Right atrium auricular region (tissue), 2 donors: ENCODE measurements at regions not wholly inside any gene's neighbourhood (a gene's known extent, or its start where the extent isn't known, plus 50 kb on each side); places are given as distances from the start of the nearest gene placed in this dataset.
"Not testable (repeated sequence)": the region's sequence is repeated elsewhere in the genome, so short reads cannot be mapped to it uniquely, and the experiment has no call there.

Experiments used
- DNase-seq: peaks from one replicate; pipeline ENCODE4 v3.0.0-alpha.2; 2019; ENCODE audit warnings: low spot score
- H3K27ac ChIP-seq, 2 donors: fragments of 200-600 bp; sonication (generic); 1 replicate in 1 of 2; 2 replicates in 1 of 2; pipeline ENCODE4 v1.5.1; 2016 to 2019
- H3K27me3 ChIP-seq, 2 donors: fragments of 200-600 bp; sonication (generic); one replicate each; pipeline versions ENCODE4 v1.5.1 to v1.6.0; 2017 to 2019
- H3K36me3 ChIP-seq: fragments of 200-600 bp; sonication (generic); one replicate; pipeline ENCODE4 v1.5.1; 2016
- H3K4me1 ChIP-seq, 2 donors: fragments of 200-600 bp; sonication (generic); one replicate each; pipeline versions ENCODE4 v1.5.1 to v1.6.0; 2017 to 2019
- H3K4me3 ChIP-seq, 2 donors: fragments of 200-600 bp; sonication (generic); 1 replicate in 1 of 2; 2 replicates in 1 of 2; pipeline ENCODE4 v1.5.1; 2017 to 2019; ENCODE audit warnings: mild to moderate bottlenecking in 1 of 2, moderate library complexity in 1 of 2
- H3K9me3 ChIP-seq, 2 donors: fragments of 200-600 bp; sonication (generic); one replicate each; pipeline ENCODE4 v1.5.1; 2019
- TF ChIP-seq, protein P1 (sequence below), 2 donors: fragments of 200-600 bp; sonication (generic); IDR thresholded peaks; one replicate each; pipeline ENCODE4 v1.5.1; 2019; ENCODE audit warnings: antibody characterized with exemption in 2 of 2

DNA sequence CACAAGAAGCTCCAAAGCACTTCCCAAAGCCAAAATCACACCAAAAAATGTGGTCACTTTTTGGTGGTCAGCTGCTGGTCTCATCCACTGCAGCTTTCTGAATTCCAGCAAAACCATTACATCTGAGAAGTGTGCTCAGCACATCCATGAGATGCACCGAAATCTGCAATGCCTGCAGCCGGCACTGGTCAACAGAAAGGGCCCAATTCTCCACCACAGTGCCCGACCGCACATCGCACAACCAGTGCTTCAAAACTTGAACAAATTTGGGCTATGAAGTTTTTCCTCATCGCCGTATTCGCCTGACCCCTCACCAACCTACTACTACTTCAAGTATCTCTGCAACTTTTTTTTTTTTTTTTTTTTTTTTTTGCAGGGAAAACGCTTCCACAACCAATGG is 89.9 kb upstream of the LUZP2 start:
- no peak for DNase-seq
- H3K27me3 ChIP-seq = no peaks in the 10 kb centered on the region
- no peaks in the 10 kb centered on the region for H3K9me3 ChIP-seq
- H3K4me1 ChIP-seq = no peaks in the 10 kb centered on the region
- TF ChIP-seq, protein P1, sequence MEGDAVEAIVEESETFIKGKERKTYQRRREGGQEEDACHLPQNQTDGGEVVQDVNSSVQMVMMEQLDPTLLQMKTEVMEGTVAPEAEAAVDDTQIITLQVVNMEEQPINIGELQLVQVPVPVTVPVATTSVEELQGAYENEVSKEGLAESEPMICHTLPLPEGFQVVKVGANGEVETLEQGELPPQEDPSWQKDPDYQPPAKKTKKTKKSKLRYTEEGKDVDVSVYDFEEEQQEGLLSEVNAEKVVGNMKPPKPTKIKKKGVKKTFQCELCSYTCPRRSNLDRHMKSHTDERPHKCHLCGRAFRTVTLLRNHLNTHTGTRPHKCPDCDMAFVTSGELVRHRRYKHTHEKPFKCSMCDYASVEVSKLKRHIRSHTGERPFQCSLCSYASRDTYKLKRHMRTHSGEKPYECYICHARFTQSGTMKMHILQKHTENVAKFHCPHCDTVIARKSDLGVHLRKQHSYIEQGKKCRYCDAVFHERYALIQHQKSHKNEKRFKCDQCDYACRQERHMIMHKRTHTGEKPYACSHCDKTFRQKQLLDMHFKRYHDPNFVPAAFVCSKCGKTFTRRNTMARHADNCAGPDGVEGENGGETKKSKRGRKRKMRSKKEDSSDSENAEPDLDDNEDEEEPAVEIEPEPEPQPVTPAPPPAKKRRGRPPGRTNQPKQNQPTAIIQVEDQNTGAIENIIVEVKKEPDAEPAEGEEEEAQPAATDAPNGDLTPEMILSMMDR (IDR thresholded peaks at IDR 0.05) = no peak
- no peaks in the 10 kb centered on the region for H3K36me3 ChIP-seq
- H3K4me3 ChIP-seq = no peak overlapping the region
- H3K27ac ChIP-seq = no peak overlapping the region

GRCh38 chr11:24407733-24408132 is 89.1 kb upstream of the LUZP2 start:
- no peak for DNase-seq
- Histone ChIP-seq H3K4me1 (no peaks in the 10 kb centered on the region), H3K36me3 (no peaks in the 10 kb centered on the region), H3K4me3 (no peak overlapping the region), H3K27ac (no peak overlapping the region), H3K27me3 (no peaks in the 10 kb centered on the region), H3K9me3 (no peaks in the 10 kb centered on the region)
- TF ChIP-seq, protein P1 (IDR thresholded peaks at IDR 0.05) = no peak

DNA sequence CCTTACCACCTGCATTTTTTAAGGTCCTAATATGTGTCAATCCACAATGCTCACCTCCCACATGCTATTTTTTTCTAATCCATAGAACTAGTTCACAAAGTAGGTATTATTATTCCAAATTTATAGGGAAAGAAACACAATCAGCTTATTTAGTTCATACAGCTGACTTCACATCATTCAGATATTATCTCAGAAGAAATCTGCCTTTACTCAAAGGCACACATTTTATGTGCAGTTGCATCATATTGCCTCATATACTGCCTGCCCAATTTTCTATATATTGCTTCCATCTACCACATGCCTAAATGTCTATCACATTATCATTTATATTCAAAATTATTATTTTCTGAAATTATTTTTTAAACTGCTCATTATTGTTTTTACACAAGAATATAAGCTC is 88.7 kb upstream of the LUZP2 start:
- H3K27me3 ChIP-seq = no peaks in the 10 kb centered on the region
- H3K4me1 ChIP-seq = no peaks in the 10 kb centered on the region
- DNase-seq = no peak
- H3K27ac ChIP-seq = no peak overlapping the region
- no peaks in the 10 kb centered on the region for H3K9me3 ChIP-seq
- no peak overlapping the region for H3K4me3 ChIP-seq
- TF ChIP-seq, protein P1 (IDR thresholded peaks at IDR 0.05) = no peak
- no peaks in the 10 kb centered on the region for H3K36me3 ChIP-seq

GRCh38 chr11:24411791-24412190 is 85.1 kb upstream of the LUZP2 start:
- H3K36me3 ChIP-seq = no peaks in the 10 kb centered on the region
- no peak overlapping the region for H3K27ac ChIP-seq
- no peak for DNase-seq
- no peaks in the 10 kb centered on the region for H3K4me1 ChIP-seq
- no peak overlapping the region for H3K4me3 ChIP-seq
- H3K9me3 ChIP-seq = no peaks in the 10 kb centered on the region
- no peaks in the 10 kb centered on the region for H3K27me3 ChIP-seq
- TF ChIP-seq, protein P1 (IDR thresholded peaks at IDR 0.05) = no peak

DNA sequence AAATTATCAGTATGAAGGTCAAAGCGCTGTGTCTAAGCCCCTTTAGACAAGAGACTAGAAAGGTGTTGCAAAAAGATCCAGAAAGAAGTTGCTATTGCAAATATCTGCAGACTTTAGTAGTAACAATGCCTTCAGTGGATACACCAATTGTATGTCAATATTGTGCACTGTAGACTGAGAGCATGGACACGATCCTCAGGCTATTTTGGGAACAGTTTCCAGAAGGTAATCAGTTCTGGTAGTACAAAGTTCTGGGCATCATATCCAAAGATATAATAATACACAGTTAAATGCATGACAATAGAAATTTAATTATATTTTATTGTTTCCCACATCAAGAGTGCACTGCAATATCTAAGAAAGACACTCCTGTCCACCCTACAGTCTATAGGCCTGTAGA is 84.1 kb upstream of the LUZP2 start:
- Histone ChIP-seq H3K27ac (no peak overlapping the region), H3K9me3 (no peaks in the 10 kb centered on the region), H3K4me3 (no peak overlapping the region), H3K27me3 (no peaks in the 10 kb centered on the region), H3K4me1 (no peaks in the 10 kb centered on the region), H3K36me3 (no peaks in the 10 kb centered on the region)
- no peak for DNase-seq
- TF ChIP-seq, protein P1 (IDR thresholded peaks at IDR 0.05) = no peak

- TF ChIP-seq, protein P1 (IDR thresholded peaks at IDR 0.05) = no peak
- no peak for DNase-seq
- H3K4me3 ChIP-seq = no peak overlapping the region
- no peaks in the 10 kb centered on the region for H3K36me3 ChIP-seq
- H3K4me1 ChIP-seq = no peaks in the 10 kb centered on the region
- no peak overlapping the region for H3K27ac ChIP-seq
- H3K9me3 ChIP-seq = no peaks in the 10 kb centered on the region
- no peaks in the 10 kb centered on the region for H3K27me3 ChIP-seq
These were observed 83.5 kb upstream of the LUZP2 start for GRCh38 chr11:24413391-24413790.

DNA sequence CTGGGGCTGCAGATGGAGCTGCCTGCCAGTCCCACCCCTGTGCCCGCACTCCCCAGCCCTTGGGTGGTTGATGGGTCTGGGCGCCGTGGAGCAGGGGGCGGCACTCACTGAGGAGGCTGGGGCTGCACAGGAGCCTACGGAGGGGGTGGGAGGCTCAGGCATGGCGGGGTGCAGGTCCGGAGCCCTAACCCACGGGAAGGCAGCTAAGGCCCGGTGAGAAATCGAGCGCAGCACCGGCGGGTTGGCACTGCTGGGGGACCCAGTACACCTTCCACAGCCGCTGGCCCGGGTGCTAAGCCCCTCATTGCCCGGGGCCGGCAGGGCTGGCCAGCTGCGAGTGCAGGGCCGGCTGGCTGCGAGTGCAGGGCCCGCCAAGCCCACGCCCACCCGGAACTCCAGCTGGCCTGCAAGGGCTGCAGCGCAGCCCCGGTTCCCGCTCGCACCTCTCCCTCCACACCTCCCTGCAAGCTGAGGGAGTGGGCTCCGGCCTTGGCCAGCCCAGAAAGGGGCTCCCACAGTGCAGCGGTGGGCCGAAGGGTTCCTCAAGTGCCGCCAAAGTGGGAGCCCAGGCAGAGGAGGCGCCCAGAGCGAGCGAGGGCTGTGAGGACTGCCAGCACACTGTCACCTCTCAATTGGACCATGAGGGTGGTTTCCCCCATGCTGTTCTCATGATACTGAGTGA is 80.8 kb upstream of the LUZP2 start:
- not testable (repeated sequence) for DNase-seq, H3K27me3 ChIP-seq, H3K27ac ChIP-seq, H3K4me1 ChIP-seq, H3K9me3 ChIP-seq, H3K36me3 ChIP-seq, H3K4me3 ChIP-seq
